ENCODE measurements at regions not wholly inside any gene's neighbourhood (a gene's known extent, or its start where the extent isn't known, plus 50 kb on each side); places are given as distances from the start of the nearest gene placed in this dataset.

DNA sequence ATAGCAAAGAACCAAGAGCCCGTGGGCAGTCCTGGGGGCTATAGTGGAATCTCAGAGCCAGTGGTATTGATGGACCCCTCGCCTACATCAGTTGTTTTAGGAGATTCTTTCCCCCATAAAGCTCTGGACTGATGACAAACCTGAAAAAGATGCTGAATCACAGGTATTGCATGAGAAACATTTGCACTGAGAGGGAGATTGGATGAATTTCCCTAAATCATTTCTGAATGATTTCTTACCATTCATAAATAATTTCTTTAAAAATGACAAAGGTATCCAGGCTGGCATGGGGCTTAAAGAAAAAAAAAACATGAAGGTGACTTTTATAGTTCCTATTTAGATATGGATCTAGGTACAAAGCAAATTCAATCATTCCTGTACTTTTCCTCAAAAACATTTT lies 54.0 kb upstream of the SLIT3 start:
- H3K9me3 ChIP-seq (ENCODE audit: control insufficient read depth in 1 of 2, insufficient read depth in 1 of 2, low read depth in 1 of 2, low read length in 2 of 2), result no peaks in the 10 kb centered on the region
- BruUV-seq (replicated peaks), result no TSS peak
- no peak overlapping the region for H3K4me2 ChIP-seq (ENCODE audit: low read length)
- H3K4me1 ChIP-seq (ENCODE audit: control insufficient read depth in 1 of 2, insufficient read depth in 2 of 2, low read length in 2 of 2), result peaks cover 0 to 7% of the 10 kb centered on the region in 2 experiments; a peak in 2 of 4 replicates
- no peak overlapping the region for H3K27ac ChIP-seq (ENCODE audit: low read depth, low read length)
- H3K27me3 ChIP-seq (ENCODE audit: insufficient read depth, low read length), result 0 out of 2 replicates have a peak, but pooled peaks cover 6% of the 10 kb centered on the region
- H3K9me2 ChIP-seq (ENCODE audit: insufficient read depth), result no peaks in the 10 kb centered on the region
- ChIA-PET RAD21 (ENCODE audit: low non-redundant PET in 1 of 2, low total read pairs in 2 of 2, uncharacterized antibody in 2 of 2, unreplicated experiment in 2 of 2) (no interaction called here), POLR2A (no interaction called here), CTCF (no interaction called here)
- no peak overlapping the region for H3K4me3 ChIP-seq (replicated peaks in 1 of 2; ENCODE audit: low read depth in 1 of 2, low read length in 2 of 2)
- ATAC-seq (no peak), DNase-seq (ENCODE audit: low read depth, low spot score) (no peak)
- no peak overlapping the region for H2AFZ ChIP-seq (ENCODE audit: low read depth, low read length, poor library complexity, severe bottlenecking)
- intact Hi-C loops (cut with micrococcal nuclease), result loop anchor here (1.0 kb wide), 1 partner anchor 26 kb away; no protein-coding TSS in a partner anchor
- H3K36me3 ChIP-seq (ENCODE audit: control insufficient read depth in 1 of 2, insufficient read depth in 2 of 2, low read length in 2 of 2), result no peaks in the 10 kb centered on the region
- TF ChIP-seq FOSL1 (IDR thresholded peaks at IDR 0.05; ENCODE audit: low read depth), result no peak
- H4K20me1 ChIP-seq (ENCODE audit: insufficient read depth), result no peaks in the 10 kb centered on the region
- no peak overlapping the region for H3K9ac ChIP-seq (ENCODE audit: low read length)
- H3K79me2 ChIP-seq (ENCODE audit: insufficient read depth, low read length), result no peaks in the 10 kb centered on the region

DNA sequence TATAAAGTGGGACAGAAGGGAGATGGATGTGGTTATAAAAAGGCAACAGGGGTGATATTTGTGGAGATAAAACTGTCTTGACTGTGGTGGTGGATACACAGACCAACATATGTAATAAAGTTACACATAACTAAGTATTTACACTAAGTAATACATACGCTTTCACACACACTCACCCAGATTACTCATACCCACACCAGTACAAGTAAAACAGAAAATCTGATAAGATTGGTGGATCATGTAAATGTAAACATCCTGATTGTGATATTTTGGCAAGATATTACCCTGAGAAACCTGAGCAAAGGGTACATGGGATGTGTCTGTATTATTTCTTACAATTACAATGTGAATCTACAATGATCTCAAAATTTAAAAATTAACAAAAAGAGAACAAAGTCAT lies 53.3 kb upstream of the SLIT3 start:
- BruUV-seq (replicated peaks), result no TSS peak
- no peak for TF ChIP-seq SRF (IDR thresholded peaks at IDR 0.05; ENCODE audit: low read depth)
- TF ChIP-seq YY1 (IDR thresholded peaks at IDR 0.05; ENCODE audit: extremely low read depth, insufficient replicate concordance, low read depth, low read length), result no peak
- TF ChIP-seq POLR2A (IDR thresholded peaks at IDR 0.05; ENCODE audit: borderline replicate concordance, extremely low read depth, insufficient read depth, insufficient read length), result no peak
- TF ChIP-seq, protein P1, sequence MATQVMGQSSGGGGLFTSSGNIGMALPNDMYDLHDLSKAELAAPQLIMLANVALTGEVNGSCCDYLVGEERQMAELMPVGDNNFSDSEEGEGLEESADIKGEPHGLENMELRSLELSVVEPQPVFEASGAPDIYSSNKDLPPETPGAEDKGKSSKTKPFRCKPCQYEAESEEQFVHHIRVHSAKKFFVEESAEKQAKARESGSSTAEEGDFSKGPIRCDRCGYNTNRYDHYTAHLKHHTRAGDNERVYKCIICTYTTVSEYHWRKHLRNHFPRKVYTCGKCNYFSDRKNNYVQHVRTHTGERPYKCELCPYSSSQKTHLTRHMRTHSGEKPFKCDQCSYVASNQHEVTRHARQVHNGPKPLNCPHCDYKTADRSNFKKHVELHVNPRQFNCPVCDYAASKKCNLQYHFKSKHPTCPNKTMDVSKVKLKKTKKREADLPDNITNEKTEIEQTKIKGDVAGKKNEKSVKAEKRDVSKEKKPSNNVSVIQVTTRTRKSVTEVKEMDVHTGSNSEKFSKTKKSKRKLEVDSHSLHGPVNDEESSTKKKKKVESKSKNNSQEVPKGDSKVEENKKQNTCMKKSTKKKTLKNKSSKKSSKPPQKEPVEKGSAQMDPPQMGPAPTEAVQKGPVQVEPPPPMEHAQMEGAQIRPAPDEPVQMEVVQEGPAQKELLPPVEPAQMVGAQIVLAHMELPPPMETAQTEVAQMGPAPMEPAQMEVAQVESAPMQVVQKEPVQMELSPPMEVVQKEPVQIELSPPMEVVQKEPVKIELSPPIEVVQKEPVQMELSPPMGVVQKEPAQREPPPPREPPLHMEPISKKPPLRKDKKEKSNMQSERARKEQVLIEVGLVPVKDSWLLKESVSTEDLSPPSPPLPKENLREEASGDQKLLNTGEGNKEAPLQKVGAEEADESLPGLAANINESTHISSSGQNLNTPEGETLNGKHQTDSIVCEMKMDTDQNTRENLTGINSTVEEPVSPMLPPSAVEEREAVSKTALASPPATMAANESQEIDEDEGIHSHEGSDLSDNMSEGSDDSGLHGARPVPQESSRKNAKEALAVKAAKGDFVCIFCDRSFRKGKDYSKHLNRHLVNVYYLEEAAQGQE (IDR thresholded peaks at IDR 0.05; ENCODE audit: low read depth), result no peak
- TF ChIP-seq ZNF274 (IDR thresholded peaks at IDR 0.05; ENCODE audit: low read depth, low read length), result no peak
- TF ChIP-seq RAD21 (IDR thresholded peaks at IDR 0.05; ENCODE audit: low read depth), result no peak
- TF ChIP-seq SP1 (IDR thresholded peaks at IDR 0.05; ENCODE audit: low read depth), result no peak
- no peak for TF ChIP-seq JUND (IDR thresholded peaks at IDR 0.05)
- TF ChIP-seq, protein P2, sequence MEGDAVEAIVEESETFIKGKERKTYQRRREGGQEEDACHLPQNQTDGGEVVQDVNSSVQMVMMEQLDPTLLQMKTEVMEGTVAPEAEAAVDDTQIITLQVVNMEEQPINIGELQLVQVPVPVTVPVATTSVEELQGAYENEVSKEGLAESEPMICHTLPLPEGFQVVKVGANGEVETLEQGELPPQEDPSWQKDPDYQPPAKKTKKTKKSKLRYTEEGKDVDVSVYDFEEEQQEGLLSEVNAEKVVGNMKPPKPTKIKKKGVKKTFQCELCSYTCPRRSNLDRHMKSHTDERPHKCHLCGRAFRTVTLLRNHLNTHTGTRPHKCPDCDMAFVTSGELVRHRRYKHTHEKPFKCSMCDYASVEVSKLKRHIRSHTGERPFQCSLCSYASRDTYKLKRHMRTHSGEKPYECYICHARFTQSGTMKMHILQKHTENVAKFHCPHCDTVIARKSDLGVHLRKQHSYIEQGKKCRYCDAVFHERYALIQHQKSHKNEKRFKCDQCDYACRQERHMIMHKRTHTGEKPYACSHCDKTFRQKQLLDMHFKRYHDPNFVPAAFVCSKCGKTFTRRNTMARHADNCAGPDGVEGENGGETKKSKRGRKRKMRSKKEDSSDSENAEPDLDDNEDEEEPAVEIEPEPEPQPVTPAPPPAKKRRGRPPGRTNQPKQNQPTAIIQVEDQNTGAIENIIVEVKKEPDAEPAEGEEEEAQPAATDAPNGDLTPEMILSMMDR (IDR thresholded peaks at IDR 0.05 in 2 of 3, conservative IDR thresholded peaks at IDR 0.05 in 1 of 3; ENCODE audit: borderline replicate concordance in 1 of 3, insufficient read depth in 1 of 3, low read depth in 2 of 3, low read length in 2 of 3), result no peak
- TF ChIP-seq FOSL1 (IDR thresholded peaks at IDR 0.05; ENCODE audit: low read depth), result no peak
- TF ChIP-seq, protein P3, sequence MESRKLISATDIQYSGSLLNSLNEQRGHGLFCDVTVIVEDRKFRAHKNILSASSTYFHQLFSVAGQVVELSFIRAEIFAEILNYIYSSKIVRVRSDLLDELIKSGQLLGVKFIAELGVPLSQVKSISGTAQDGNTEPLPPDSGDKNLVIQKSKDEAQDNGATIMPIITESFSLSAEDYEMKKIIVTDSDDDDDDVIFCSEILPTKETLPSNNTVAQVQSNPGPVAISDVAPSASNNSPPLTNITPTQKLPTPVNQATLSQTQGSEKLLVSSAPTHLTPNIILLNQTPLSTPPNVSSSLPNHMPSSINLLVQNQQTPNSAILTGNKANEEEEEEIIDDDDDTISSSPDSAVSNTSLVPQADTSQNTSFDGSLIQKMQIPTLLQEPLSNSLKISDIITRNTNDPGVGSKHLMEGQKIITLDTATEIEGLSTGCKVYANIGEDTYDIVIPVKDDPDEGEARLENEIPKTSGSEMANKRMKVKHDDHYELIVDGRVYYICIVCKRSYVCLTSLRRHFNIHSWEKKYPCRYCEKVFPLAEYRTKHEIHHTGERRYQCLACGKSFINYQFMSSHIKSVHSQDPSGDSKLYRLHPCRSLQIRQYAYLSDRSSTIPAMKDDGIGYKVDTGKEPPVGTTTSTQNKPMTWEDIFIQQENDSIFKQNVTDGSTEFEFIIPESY (IDR thresholded peaks at IDR 0.05; ENCODE audit: extremely low read depth, insufficient replicate concordance, low read length), result no peak
- no peak for TF ChIP-seq TCF7L2 (IDR thresholded peaks at IDR 0.05; ENCODE audit: borderline replicate concordance, extremely low read depth, insufficient read depth, insufficient read length)
- no peak for TF ChIP-seq CBX3 (IDR thresholded peaks at IDR 0.05; ENCODE audit: low read depth)

More for the DNA sequence above, 53.3 kb upstream of the SLIT3 start:
- H3K36me3 ChIP-seq (ENCODE audit: control insufficient read depth in 1 of 2, insufficient read depth in 2 of 2, low read length in 2 of 2), result no peaks in the 10 kb centered on the region
- 0 out of 2 replicates have a peak, but pooled peaks cover 6% of the 10 kb centered on the region for H3K27me3 ChIP-seq (ENCODE audit: insufficient read depth, low read length)
- no peak overlapping the region for H3K27ac ChIP-seq (ENCODE audit: low read depth, low read length)
- ChIA-PET CTCF (no interaction called here), POLR2A (no interaction called here), RAD21 (ENCODE audit: low non-redundant PET in 1 of 2, low total read pairs in 2 of 2, uncharacterized antibody in 2 of 2, unreplicated experiment in 2 of 2) (no interaction called here)
- H3K9ac ChIP-seq (ENCODE audit: low read length), result no peak overlapping the region
- DNase-seq (ENCODE audit: low read depth, low spot score) (no peak), ATAC-seq (no peak)
- no peaks in the 10 kb centered on the region for H4K20me1 ChIP-seq (ENCODE audit: insufficient read depth)
- H3K9me2 ChIP-seq (ENCODE audit: insufficient read depth), result no peaks in the 10 kb centered on the region
- no peak overlapping the region for H3K4me3 ChIP-seq (replicated peaks in 1 of 2; ENCODE audit: low read depth in 1 of 2, low read length in 2 of 2)
- no peak overlapping the region for H3K4me2 ChIP-seq (ENCODE audit: low read length)
- H3K79me2 ChIP-seq (ENCODE audit: insufficient read depth, low read length), result no peaks in the 10 kb centered on the region
- intact Hi-C loops (cut with micrococcal nuclease), result no loop called here
- H3K9me3 ChIP-seq (ENCODE audit: control insufficient read depth in 1 of 2, insufficient read depth in 1 of 2, low read depth in 1 of 2, low read length in 2 of 2), result no peaks in the 10 kb centered on the region
- no peak overlapping the region for H2AFZ ChIP-seq (ENCODE audit: low read depth, low read length, poor library complexity, severe bottlenecking)
- peaks cover 0 to 7% of the 10 kb centered on the region in 2 experiments; a peak in 2 of 4 replicates for H3K4me1 ChIP-seq (ENCODE audit: control insufficient read depth in 1 of 2, insufficient read depth in 2 of 2, low read length in 2 of 2)

All from HCT116 (cell line).